Daoy (cell line): ENCODE measurements at regions not wholly inside any gene's neighbourhood (a gene's known extent, or its start where the extent isn't known, plus 50 kb on each side); places are given as distances from the start of the nearest gene placed in this dataset.

ENCODE experiments used
- DNase-seq: peaks from one replicate; pipeline ENCODE4 v3.0.0-alpha.2; 2015; ENCODE audit warnings: low read depth

DNA sequence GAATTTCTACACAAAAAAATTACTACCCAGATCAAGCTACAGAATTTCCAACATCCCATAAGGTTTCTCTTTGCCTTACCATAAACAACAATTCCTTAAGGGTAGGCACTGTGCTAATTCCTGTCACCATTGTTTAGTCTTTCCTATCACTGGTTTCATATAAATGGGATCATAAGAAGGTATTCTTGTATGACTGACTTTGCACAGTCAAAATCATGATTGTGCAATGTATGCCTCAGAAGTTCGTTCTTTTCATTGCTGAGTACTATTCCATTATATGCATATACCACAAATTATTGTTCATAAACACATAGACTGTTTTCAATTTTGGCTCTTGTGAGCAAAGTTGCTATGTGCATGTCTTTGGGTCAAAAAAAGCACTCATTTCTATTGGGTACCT is 611.6 kb upstream of the CADM1 start:
- no peak for DNase-seq

DNA sequence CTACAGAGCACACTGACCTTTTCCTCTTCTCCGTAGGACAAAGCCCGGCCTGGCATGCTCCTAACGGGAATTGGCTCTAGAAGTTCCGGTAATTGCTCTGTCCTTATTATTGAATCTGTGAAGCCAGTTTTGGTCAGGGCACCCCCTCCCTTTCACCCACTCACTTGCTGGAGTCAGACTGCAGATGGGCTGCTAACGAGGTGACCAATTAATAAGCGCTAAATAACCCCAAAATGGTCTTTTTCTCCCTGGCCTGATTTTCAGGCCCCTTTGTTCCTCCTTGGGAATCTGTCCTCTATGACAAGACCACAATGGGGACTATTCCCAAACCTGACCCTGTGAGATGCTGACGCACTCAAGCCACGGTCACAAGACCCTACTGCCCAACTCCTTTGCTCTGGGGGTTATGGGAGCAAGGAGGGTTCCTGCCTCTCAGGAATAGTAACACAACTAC is 610.0 kb upstream of the CADM1 start:
- no peak for DNase-seq

DNA sequence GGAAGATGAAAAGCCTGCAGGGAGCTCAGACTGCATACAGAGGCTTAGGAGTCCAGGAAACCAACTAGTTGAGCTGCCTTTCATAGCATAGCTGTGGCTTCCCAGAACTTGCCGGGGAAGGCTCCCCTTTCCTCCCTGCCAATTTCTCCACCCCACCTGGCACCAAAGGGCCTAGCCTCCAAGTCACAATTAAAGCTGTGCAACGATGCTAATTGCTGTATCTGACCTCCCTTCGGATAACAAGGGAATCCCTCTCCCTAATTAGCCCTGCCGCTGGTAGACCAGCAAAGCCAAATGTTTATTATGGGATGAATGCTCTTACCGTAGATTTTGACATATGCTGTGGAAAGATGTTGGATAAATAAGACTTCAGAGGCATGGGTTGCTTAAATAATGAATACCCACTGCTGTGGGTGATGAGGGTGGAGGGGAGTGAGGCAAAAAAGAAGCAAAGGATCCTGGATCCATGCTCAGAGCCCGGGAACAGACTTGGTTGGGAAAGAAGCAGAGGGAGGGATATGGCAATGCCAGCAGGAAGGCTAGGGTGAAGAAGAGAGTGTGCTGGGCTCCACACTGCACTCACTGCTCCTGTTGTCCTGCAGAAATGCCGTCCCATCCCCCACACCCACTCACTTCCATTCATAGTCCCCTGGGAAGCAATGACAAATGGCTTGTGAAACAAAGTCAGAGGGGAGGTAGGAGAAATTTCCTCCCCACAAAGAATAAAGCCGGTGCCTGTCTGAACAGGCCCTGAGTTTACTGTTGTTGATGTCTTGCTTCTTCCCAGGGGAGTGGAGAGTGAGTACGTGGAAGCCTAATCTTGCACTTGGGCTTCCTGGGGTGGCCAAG is 608.1 kb upstream of the CADM1 start:
- DNase-seq, result no peak

DNA sequence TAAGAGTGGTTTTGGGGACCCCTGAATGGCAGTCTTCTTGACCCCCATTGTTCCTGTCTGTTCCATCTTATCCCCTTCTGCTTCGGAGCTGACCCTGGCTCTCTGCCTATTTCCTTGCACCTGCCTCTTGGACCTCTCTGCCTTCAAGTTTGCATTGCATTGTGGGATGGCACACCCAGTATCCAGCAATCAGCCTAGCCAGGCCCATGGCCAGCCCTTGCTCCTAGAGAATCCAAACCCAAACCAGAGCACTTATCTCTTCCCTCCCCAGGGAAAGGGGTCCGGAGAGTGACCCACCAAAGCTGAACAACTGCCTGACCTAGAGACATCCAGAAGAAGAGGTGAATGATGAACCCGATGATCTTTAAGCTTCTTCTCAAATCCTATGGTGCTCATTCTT is 607.3 kb upstream of the CADM1 start:
- no peak for DNase-seq

DNA sequence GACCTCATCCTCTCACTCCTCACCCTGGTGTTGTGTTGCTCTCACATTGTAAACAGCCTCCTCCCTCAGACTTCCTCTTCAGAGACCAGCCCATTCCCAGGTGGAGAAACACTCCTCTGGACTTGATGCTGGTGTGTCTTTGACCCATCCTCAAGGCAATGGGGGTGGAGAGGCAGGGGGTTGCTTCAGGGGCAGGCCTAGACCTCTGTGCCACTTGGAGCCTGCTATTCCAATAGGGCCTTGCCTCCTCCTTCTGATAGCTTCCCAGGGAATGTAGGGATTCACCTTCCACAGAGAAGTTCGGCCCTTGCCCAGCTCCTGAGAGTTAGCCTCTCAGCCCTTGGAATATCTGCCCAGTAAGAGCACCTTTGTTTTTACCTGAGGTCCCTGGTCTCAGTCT is 606.6 kb upstream of the CADM1 start:
- DNase-seq, result no peak

DNA sequence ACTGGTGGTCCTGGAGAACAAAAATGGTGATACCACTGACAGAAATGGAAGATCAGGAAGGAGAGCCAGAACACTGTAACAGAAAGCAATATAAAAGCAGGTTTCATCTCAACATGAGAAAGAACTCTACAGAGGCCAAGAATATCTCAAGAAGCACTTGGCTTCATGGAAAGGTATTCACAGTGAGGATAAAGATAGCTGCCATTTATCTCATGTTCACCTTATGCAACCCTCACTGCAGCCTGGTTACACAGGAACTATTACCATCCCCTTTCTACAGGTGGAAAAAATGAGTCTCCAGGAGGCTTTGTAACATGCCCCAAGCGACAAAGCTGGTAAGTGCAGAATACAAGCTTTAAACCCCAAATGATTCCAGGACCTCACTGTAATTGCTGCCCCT is 606.1 kb upstream of the CADM1 start:
- DNase-seq, result no peak

DNA sequence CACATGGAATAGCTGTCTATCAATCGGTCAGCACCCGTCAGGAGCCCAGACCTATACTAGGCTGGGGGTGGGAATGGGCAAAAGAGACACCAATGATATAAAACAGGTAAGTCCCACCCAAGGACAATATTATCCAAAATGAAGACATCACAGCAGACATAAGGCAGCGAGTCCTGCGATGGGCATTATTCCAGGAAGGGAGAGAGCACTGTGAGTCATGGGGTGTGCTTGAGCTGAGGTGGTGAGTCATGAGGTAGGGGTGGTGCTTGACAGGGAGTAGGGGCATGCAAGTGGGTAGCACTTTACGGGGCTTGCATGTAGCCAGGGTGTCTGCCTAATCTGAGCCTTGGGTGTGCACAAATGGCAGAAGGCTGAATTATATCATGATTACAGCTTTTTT is 605.0 kb upstream of the CADM1 start:
- peak; percentile 92 for DNase-seq

DNA sequence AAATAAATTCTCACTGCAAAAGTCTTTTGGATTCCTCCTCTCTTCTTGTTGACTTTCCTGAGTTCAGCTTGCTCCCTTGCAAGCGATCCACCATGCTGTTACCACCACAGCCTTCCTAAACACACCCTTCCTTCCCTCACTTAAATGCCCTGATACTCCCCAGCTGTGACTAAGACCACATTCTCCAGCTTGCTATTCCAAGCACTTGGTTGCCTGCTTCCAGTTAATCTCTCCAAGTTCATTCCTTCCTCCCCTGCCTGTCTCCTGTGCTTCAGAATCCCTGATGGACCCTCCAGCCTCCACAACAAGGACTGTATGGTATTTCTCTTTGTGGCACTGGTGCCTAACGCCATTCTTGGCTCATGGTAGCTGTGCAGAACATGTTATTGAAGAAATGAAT is 603.9 kb upstream of the CADM1 start:
- DNase-seq, result no peak

DNA sequence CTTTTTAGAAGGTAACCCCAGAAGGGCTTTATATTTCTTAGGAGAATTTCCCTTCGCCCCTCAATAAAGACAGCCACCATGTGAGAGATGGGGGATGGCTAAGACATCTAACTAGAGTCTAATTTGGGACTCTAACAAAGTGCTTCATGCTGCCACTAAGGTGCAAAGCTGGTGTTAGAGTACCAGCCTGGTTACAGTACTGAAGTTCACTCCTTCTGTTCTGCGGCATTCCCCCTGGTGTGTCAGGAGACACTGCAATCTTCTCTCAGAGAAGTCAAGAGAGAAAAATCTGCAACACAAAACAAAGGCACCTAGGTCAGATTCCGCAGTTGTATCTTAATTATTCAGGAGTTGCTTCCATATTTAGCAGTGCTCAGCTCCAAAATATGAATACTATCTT is 603.0 kb upstream of the CADM1 start:
- DNase-seq, result no peak

DNA sequence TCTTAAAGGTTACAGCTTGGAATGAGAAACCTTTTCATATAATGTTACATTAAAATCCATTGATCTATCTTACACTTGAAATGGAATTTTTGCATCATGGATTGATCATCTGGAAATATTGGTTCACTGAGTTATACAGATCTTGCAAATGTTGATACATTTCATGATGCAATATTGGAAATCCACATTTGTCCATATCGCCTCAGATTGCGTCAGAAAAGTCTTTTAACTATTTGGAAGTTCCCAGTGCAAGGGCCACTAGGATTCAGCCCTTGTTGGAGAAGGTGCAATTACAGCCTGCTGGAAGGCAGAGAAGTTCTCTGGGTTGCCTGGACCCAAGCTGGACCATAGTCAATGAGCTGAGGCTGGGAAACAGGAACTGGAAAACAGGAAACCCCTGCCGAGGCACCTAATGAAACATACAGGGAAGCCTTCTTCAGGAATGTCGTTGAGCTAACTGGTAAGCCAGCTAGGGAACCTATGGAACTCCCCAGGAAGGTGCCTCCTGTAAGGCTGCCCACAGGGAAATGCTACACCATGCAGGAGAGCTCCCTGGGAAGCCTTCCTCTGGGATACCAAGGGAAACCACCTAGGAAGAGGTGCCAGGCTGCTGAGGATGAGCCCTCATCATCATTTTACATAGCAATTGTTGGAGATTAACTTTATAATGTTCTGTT is 600.4 kb upstream of the CADM1 start:
- DNase-seq, result no peak

DNA sequence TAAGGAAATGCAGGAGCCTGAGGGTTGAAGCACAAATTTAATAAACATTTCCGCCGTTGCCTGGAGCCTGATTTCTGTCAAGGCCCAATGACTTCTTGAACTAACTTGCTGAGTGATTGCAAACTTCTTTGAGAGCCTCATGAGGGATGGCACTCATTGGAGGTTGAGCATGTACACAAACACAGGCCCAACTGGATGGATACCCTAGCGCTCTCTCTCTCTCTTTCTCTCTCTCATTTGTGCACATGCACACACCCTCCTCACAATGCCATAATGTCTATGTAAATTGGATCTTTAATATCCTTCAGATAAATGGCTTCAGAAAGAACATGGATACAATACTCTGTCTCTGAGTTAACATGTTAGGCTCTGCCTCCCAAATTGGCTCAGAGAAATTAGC is 597.7 kb upstream of the CADM1 start:
- DNase-seq, result no peak

DNA sequence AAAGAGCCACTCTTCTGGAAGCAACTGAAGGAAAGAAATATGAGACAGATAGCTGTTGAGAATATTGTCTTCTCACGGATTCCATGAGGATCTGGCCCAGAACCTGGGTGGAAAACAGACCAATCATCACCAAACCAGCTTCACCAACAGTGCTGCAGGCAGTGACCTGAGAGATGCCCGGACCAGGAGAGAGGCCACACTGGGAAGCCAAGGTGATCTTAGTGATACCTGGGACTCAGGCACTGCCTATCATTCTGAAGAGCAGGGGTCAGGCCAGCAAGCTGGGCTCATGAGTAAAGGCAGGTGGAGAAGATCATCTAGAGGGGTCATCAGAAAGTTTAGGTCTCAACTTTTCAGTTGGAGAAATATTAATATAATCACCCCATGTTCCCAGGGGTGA is 595.8 kb upstream of the CADM1 start:
- no peak for DNase-seq

DNA sequence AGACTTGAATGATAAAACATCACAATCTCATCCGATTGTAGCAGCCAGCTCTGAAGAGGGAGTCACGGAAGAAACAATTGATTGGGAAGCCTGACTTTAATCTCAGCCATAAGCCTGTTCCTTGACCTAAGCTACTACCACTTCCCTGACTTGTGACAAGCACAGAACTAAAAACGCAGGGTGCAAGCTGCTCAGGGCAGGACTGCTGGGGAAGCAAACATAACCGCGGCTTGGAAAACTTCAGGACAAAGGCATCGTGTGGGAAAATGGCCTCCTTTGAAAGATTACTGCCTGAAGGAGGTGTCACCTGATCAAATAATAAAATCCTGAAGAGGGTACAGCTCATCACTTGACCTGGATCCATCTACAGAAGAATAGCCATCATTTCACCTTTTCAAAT is 595.3 kb upstream of the CADM1 start:
- no peak for DNase-seq

DNA sequence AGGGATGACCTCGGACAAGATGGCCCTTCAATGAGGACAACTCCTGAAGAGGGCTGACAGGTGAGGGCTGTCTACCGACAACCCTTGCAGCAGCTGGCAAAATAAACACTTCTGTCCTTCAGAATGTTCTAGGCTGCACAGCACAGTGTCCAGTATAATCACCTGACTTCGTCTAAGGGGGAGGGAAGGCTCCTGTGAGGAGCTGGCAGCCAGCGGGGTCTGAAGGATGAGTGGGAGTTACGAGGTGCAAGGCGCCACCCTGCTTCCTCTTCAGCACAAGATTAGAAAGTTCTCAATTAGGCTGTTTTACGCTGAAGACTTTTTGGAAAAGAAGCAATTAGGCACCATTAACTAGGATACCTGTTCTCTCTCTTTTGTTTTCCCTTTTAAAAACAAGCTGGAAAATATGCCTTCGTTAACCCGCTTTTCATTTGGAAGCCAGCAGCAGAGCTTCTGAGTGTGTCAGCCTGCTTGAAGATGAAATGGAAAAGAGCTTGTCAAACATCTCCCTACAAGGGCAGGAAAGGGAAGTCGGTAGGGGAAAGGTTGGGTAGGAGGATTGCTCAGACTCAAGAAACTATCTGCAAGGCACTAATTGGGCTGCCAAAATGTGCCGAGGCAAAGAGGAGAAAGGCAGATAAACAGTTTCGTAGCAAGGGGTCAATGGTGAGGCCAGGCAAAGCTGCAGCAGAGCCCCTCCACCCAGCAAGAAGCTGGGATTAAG is 592.2 kb upstream of the CADM1 start:
- no peak for DNase-seq

DNA sequence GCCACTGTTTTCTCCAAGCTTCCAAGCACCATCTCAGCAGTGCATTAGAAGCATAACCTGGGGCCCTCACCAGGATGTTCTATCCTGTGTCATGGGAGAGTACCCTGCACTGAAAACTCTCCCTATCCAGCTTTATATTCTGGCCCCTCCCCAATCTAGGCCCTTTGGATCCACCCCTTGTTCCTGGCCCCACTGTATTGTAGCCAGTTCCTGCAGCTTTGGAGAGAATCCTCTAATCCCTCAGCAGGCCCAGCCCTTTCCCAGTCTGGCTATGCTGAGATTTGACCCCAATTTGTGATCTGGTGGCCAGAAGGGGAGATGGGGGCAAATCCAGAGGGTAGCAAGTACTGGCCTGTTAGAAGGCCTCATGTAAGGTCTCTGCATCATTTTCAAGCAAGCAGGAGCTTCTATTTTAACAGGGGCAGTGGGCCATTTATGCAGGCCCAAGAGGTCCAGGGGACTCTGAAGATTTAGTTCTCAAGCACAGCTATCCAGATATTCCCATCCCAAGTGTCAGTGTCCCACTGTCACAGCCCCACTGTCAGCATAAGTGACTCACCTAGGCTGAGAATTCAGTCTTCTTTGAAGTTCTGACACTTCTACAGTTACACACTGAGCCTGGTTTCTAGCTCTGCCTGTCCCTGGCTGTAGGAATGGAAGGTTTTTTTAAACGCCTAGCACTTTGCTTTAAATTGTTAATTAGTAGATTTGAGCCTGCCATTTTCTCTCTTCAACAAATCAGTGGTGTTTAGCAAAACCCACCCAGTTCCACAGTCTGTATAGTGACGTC is 589.5 kb upstream of the CADM1 start:
- no peak for DNase-seq

DNA sequence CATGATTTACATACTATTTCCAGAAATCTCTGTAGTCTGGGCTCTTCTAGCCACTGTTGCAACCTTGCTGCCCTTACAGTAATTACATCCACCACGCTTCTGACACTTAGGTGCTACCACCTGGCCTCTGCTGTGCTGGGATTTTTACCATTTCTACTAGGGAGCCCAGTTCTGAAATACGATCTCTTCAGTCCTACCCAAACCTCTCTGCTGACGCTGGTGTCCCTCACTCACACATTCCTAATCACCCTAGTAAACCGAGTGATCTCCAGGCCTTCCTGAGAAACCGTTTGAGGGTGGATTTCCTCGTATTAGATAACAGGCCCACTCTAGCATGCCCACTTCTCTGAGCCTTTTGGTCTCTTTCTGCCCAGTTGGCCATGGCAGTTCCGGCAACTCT is 588.9 kb upstream of the CADM1 start:
- DNase-seq, result no peak

DNA sequence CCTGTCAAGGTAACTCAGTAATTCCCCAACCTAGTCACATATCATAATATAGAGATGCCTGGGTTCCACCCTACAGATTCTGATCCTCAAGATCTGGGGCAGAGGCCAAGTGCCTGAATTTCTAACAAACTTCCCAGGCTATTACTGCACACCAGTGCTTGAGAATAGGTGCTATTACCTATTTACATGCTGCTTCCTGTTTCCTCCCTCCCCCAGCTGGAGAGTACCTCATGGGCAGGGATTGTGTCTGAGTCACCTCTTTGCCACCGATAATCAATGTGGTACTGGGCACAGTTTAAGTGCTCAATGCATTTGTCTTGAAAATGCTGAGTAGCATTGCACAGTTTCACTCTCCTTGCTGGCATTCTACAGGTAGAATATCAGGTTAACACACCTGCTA is 582.2 kb upstream of the CADM1 start:
- DNase-seq, result no peak

DNA sequence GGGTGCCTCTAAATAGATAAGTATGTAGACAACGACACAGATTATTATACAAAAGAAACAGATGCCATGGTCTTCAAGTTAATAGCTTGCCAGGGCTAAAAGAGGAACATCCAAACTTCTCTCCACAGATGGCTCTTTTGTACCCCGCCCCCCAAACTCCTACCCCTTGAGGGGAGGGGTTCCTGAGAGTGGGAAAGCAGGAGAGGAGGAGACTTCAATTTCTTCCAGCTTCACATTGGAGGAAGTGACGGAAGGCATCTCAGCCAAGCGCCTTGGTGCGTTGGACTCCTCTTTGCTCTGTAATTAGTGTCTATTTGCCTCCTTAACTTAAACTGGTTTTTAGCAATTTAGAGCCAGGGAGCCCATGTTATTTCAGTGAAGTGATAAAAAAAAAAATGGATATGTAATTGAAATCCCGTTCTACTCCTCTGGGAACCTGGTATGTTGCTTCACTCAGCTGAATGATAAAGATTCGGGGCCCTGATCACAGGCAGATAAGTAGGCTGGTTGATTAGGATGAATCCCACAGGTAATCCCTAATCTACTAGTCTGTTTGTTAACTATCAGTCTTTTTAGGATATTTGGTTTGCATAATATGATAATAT is 580.9 kb upstream of the CADM1 start:
- DNase-seq, result no peak

DNA sequence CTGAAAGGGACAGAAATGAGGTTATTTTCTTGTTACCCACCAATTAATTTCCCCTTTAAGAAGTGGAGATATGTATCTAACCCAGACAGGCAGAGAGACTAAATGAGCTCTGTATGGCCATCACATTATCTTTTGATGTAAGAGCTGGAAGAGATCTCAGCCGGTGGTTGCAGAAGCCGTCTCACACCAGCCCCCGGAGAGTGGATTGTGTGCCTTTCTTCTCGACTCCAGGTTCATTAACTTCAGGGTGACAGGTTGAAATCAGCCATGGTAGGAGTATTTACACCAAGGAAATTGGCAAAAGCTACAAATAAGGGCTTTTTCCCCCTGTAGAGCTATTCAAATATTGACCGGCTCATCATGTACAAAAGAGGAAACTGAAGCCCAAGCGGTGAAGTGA is 580.3 kb upstream of the CADM1 start:
- no peak for DNase-seq

DNA sequence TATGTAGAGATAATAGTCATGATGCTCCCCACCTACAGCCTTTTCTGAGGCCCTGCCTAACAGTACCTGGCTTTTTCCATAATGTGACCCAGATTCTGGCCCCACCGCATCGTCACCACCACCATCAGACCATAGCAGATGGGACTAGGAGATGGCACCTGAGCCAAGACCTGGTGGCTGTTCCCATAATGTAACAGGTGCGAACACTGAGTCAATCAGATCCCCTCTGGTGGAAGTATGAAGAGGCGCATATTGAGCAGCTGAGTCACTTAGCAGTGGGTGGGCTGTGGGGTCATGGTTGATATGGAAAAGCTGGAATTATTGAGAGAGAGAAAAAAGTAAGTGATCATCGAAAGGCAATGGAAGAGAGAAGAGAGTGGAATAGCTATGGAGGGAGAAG is 578.0 kb upstream of the CADM1 start:
- DNase-seq, result peak; percentile 32

DNA sequence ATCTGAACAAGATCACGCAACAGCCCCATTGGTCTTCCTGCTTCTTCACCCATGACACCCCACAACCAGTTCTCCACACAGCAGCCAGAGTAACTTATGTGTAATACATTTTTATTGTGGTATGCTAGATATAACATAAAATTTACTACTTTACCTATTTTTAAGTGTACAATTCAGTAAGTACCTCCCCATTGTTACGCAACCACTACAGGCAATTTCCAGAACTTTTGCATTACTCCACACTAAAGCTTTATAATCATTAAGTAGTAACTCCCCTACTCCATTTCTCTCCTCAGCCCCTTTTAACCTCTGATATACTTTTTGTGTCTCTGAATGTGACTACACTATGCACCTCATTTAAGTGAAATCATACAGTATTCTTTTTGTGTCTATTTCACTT is 575.4 kb upstream of the CADM1 start:
- DNase-seq, result no peak
